Smooth muscle cell (in vitro differentiated cells): ENCODE measurements at regions not wholly inside any gene's neighbourhood (a gene's known extent, or its start where the extent isn't known, plus 50 kb on each side); places are given as distances from the start of the nearest gene placed in this dataset.

Source experiments
- DNase-seq: peaks from one replicate; lab custom pipeline; 2025; ENCODE audit not compliant: unreplicated experiment; lab: John Stamatoyannopoulos, UW
- H2AFZ ChIP-seq: fragments of 200-600 bp; sonication (generic); 2 replicates; pipeline ENCODE4 v1.6.0; 2016; ENCODE audit warnings: antibody characterized with exemption, low read depth, mild to moderate bottlenecking
- H3F3A ChIP-seq: fragments of 200-600 bp; sonication (generic); 2 replicates; pipeline ENCODE4 v1.6.0; 2017; ENCODE audit warnings: antibody characterized with exemption, low read depth
- H3K27ac ChIP-seq: fragments of 200-600 bp; sonication (generic); 2 replicates; pipeline ENCODE4 v1.5.1; 2016; ENCODE audit warnings: low read depth, mild to moderate bottlenecking
- H3K27me3 ChIP-seq: fragments of 200-600 bp; sonication (generic); 2 replicates; pipeline ENCODE4 v1.6.1; 2016; ENCODE audit warnings: low read depth, mild to moderate bottlenecking
- H3K36me3 ChIP-seq: fragments of 200-600 bp; sonication (generic); 2 replicates; pipeline ENCODE4 v1.5.1; 2016; ENCODE audit warnings: low read depth
- H3K4me1 ChIP-seq: fragments of 200-600 bp; sonication (generic); 2 replicates; pipeline ENCODE4 v1.5.1; 2016; ENCODE audit warnings: low read depth
- H3K4me2 ChIP-seq: fragments of 200-600 bp; sonication (generic); 2 replicates; pipeline ENCODE4 v1.6.0; 2016; ENCODE audit warnings: mild to moderate bottlenecking
- H3K4me3 ChIP-seq: fragments of 200-600 bp; sonication (generic); 2 replicates; pipeline ENCODE4 v1.5.1; 2016; ENCODE audit warnings: mild to moderate bottlenecking
- H3K79me2 ChIP-seq: fragments of 200-600 bp; sonication (generic); 2 replicates; pipeline ENCODE4 v1.6.0; 2016; ENCODE audit warnings: low read depth, mild to moderate bottlenecking
- H3K9ac ChIP-seq: fragments of 200-600 bp; sonication (generic); 2 replicates; pipeline ENCODE4 v1.6.0; 2016; ENCODE audit warnings: low read depth
- H3K9me3 ChIP-seq: fragments of 200-600 bp; sonication (generic); replicated peaks from 2 replicates; pipeline ENCODE4 v1.5.1; 2016; ENCODE audit warnings: low read depth
- H4K20me1 ChIP-seq: fragments of 200-600 bp; sonication (generic); 2 replicates; pipeline ENCODE4 v1.6.0; 2016; ENCODE audit warnings: low read depth
- CTCF ChIP-seq: fragments of 200-600 bp; sonication (generic); IDR thresholded peaks from 2 replicates; pipeline ENCODE4 v1.5.1; 2017; ENCODE audit warnings: borderline replicate concordance, mild to moderate bottlenecking, antibody characterized with exemption; ENCODE audit not compliant: insufficient read depth, poor library complexity, severe bottlenecking
- WGBS: methylation state at CpG from one replicate; pipeline ENCODE4 v1.1.7; 2016; ENCODE audit warnings: low lambda C conversion rate; 5-methylcytosine and 5-hydroxymethylcytosine counted together

GRCh38 chr11:103832762-103833161 is 203.7 kb upstream of the DDI1 start:
- Histone ChIP-seq H3K36me3 (no peaks in the 10 kb centered on the region), H3F3A (no peaks in the 10 kb centered on the region), H3K27ac (peak overlapping the region; percentile 31), H3K9ac (no peak overlapping the region), H4K20me1 (no peaks in the 10 kb centered on the region), H3K79me2 (no peaks in the 10 kb centered on the region), H2AFZ (no peak overlapping the region), H3K4me1 (no peaks in the 10 kb centered on the region), H3K4me3 (no peak overlapping the region), H3K9me3 (no peaks in the 10 kb centered on the region), H3K27me3 (no peaks in the 10 kb centered on the region), H3K4me2 (no peak overlapping the region)
- TF ChIP-seq CTCF: no peak
- 50% methylated on average over 3 of the region's 3 CpGs for WGBS
- DNase-seq: no peak

GRCh38 chr11:103842191-103842590 is 194.2 kb upstream of the DDI1 start:
- Histone ChIP-seq H2AFZ (no peak overlapping the region), H3K79me2 (no peaks in the 10 kb centered on the region), H3K36me3 (no peaks in the 10 kb centered on the region), H3K27me3 (no peaks in the 10 kb centered on the region), H3K4me1 (no peaks in the 10 kb centered on the region), H3F3A (no peaks in the 10 kb centered on the region), H3K9me3 (no peaks in the 10 kb centered on the region), H4K20me1 (no peaks in the 10 kb centered on the region), H3K27ac (no peak overlapping the region), H3K4me2 (no peak overlapping the region), H3K4me3 (no peak overlapping the region), H3K9ac (no peak overlapping the region)
- no peak for TF ChIP-seq CTCF
- WGBS: 78% methylated on average over 6 of the region's 6 CpGs
- no peak for DNase-seq

- Histone ChIP-seq H3K27me3 (no peaks in the 10 kb centered on the region), H3K9me3 (no peaks in the 10 kb centered on the region), H3K27ac (no peak overlapping the region), H3K9ac (no peak overlapping the region), H2AFZ (no peak overlapping the region), H3K36me3 (no peaks in the 10 kb centered on the region), H3K79me2 (no peaks in the 10 kb centered on the region), H3K4me3 (no peak overlapping the region), H3K4me1 (no peaks in the 10 kb centered on the region), H4K20me1 (no peaks in the 10 kb centered on the region), H3F3A (no peaks in the 10 kb centered on the region), H3K4me2 (no peak overlapping the region)
- WGBS: 77% methylated on average over 2 of the region's 2 CpGs
- DNase-seq: no peak
- no peak for TF ChIP-seq CTCF
These were observed 193.6 kb upstream of the DDI1 start for GRCh38 chr11:103842795-103843194.

GRCh38 chr11:103844327-103845215 is 191.9 kb upstream of the DDI1 start:
- no peak overlapping the region for H3K4me2 ChIP-seq
- no peak for TF ChIP-seq CTCF
- H3K36me3 ChIP-seq: no peaks in the 10 kb centered on the region
- H3K27me3 ChIP-seq: no peaks in the 10 kb centered on the region
- no peak overlapping the region for H2AFZ ChIP-seq
- H3K9ac ChIP-seq: no peak overlapping the region
- no peaks in the 10 kb centered on the region for H4K20me1 ChIP-seq
- H3K4me1 ChIP-seq: peaks cover 3% of the 10 kb centered on the region
- no peak for DNase-seq
- H3K27ac ChIP-seq: no peak overlapping the region
- H3F3A ChIP-seq: no peaks in the 10 kb centered on the region
- H3K79me2 ChIP-seq: no peaks in the 10 kb centered on the region
- H3K4me3 ChIP-seq: no peak overlapping the region
- H3K9me3 ChIP-seq: no peaks in the 10 kb centered on the region
- WGBS: 76% methylated on average over 7 of the region's 7 CpGs
